Stimulated activated CD8-positive, alpha-beta memory T cell treated with anti-CD3 and anti-CD28 coated beads, Interleukin-4, amount 100 ng/mL, for 48 hours (primary cell): ENCODE measurements at regions not wholly inside any gene's neighbourhood (a gene's known extent, or its start where the extent isn't known, plus 50 kb on each side); places are given as distances from the start of the nearest gene placed in this dataset.
"Not testable (repeated sequence)": the region's sequence is repeated elsewhere in the genome, so short reads cannot be mapped to it uniquely, and the experiment has no call there.

Source experiments
- DNase-seq: peaks from one replicate; pipeline ENCODE4 v3.0.0-alpha.2; 2020

GRCh38 chr1:232579958-232580941 lies 49.7 kb downstream of the SIPA1L2 start:
- DNase-seq = no peak

GRCh38 chr1:232579466-232579865 lies 50.5 kb downstream of the SIPA1L2 start:
- DNase-seq = no peak

GRCh38 chr1:232578651-232579195 lies 51.2 kb downstream of the SIPA1L2 start:
- DNase-seq = no peak

GRCh38 chr1:232577772-232578171 lies 52.2 kb downstream of the SIPA1L2 start:
- DNase-seq = no peak

GRCh38 chr1:232576537-232576936 lies 53.4 kb downstream of the SIPA1L2 start:
- no peak for DNase-seq

- DNase-seq = no peak
Observed at GRCh38 chr1:232575763-232576040, 54.2 kb downstream of the SIPA1L2 start.

- DNase-seq = no peak
Observed at GRCh38 chr1:232574889-232575762, 54.8 kb downstream of the SIPA1L2 start.

GRCh38 chr1:232574077-232574476 lies 55.9 kb downstream of the SIPA1L2 start:
- no peak for DNase-seq

GRCh38 chr1:232571523-232571922 lies 58.4 kb downstream of the SIPA1L2 start:
- no peak for DNase-seq

GRCh38 chr1:232570007-232570406 lies 59.9 kb downstream of the SIPA1L2 start:
- DNase-seq = no peak

- not testable (repeated sequence) for DNase-seq
Observed at GRCh38 chr1:232569554-232569921, 60.4 kb downstream of the SIPA1L2 start.

- no peak for DNase-seq
Observed at GRCh38 chr1:232568906-232569553, 60.9 kb downstream of the SIPA1L2 start.

GRCh38 chr1:232568331-232568852 lies 61.5 kb downstream of the SIPA1L2 start:
- no peak for DNase-seq

- DNase-seq = no peak
Observed at GRCh38 chr1:232566093-232566492, 63.8 kb downstream of the SIPA1L2 start.

- no peak for DNase-seq
Observed at GRCh38 chr1:232562855-232563510, 67.0 kb downstream of the SIPA1L2 start.

GRCh38 chr1:232561381-232561780 lies 68.6 kb downstream of the SIPA1L2 start:
- no peak for DNase-seq

- no peak for DNase-seq
Observed at GRCh38 chr1:232560940-232561339, 69.0 kb downstream of the SIPA1L2 start.

GRCh38 chr1:232558954-232559353 lies 71.0 kb downstream of the SIPA1L2 start:
- DNase-seq = no peak

- DNase-seq = no peak
Observed at GRCh38 chr1:232557502-232558191, 72.3 kb downstream of the SIPA1L2 start.

- no peak for DNase-seq
Observed at GRCh38 chr1:232557096-232557495, 72.8 kb downstream of the SIPA1L2 start.

GRCh38 chr1:232556351-232556750 lies 73.6 kb downstream of the SIPA1L2 start:
- no peak for DNase-seq
